ENCODE measurements at regions not wholly inside any gene's neighbourhood (a gene's known extent, or its start where the extent isn't known, plus 50 kb on each side); places are given as distances from the start of the nearest gene placed in this dataset.

DNA sequence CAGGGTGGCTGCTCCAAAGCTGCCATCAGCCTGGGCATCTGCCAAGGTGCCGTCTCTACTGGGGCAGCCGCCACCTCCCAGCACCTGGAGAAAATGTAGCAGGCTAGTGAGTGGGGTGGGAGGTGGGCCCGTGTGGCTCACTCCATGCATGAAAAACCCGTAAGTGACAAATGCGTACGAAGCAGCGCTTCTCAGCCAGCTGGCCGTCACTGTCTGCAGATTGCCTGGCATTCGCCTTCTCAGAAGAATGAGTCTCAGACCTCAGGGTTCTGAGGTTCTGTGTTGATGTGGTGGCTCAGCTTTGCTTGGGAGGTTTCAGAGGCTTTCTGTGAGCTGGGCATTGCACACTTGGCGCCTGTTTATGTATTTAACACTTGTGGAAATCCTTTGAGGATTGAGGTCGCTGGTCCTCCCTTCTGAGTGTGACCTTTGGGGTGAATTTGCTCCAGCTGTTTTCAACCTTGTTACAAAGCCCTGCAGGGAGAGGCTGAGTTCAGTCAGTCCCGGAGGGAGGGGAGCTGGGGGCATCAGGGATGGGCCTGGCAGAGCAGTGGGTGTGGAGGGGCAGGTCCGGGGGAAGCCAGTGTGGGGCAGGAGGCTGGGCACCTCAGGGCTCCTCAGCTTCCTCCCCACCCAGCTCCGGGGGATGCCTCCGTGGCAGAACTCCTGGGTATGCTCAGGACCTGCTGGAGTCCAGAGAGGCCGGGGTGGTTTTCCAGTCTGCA is 977.0 kb downstream of the TBC1D22A start:
- no peak for DNase-seq

DNA sequence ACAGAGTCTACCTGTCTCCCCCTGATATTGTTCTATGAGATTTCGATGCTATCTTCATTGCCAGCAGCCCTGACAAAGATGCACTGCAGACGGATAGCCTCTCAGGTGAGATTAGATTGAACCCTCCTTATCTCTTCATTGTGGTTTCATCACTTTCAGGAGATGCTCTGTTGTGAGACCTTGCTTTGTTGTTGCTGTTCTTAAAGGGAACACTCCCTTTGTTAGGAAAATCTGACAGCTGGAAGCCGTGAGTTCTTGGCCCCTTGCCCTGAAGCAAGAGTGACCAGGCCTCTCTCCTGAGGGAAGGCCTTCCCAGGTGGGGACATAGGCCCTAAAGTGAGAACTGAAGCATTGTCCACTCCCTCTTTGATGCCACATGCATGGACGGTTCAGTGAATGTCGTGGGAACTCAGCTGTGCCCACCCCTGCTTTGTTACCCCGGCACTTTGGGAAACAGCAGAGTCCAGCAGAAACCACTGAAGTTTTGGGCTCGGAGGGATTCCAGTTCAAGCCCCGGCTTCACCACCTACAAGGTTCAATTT is 976.1 kb downstream of the TBC1D22A start:
- DNase-seq, result no peak

DNA sequence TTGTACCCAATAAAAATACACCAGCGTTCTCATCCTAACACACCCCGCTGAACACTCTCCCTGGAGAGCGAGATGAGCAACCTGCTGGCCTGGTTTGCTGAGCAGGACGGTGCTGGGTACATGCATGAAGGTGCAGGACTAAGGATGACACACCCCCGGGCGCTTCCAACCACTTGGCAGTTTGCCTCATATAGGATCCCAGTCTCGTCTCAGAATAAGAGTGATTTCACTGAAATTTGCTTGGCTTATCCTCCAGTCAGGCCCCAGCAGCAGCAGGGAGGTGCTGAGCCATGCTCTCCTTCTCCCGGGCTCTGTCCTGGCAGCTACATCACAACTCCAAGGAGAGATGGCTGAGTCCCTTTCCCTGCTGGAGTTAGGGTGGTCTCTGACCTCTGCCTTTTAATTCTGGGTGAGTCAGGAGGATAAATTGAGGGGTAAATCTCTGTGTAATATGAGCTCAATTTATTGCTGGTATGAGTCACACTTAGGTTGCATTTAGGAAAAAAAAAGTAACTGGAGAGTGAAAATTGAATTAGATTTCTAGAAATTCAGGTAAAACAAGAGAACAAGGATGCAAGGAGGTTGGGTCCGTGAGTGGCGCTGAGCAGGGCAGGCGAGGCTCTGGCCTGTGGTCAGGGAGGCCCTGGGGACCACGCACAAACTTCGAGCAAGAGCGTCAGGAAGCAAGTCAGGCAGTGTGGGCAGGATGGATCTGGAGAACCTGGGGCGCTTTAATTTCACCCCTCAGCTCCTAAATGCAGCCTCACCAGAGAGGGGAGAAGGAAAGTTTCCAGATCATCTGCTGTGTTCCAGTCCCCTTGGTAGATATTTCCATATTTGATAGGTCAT is 974.0 kb downstream of the TBC1D22A start:
- DNase-seq, result no peak

DNA sequence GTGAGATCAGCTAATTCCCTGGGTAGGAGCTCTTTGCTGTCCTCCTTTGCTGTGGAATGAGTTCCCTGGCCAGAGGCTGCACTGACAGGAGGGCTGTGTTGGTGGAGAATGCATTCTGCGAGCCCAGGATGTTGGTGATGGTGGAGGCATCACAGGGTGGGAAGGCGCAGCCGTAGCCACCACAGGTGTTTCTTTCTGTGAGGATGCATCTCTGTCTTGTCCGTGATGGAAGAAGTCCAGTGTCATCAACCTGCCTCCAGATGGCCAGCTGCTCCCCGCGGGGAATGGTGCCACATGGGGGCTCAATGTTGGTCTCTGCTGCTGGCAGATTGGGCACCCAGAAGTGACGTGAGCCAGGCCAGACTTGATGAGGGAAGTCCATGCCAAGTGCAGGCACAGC is 972.1 kb downstream of the TBC1D22A start:
- no peak for DNase-seq

DNA sequence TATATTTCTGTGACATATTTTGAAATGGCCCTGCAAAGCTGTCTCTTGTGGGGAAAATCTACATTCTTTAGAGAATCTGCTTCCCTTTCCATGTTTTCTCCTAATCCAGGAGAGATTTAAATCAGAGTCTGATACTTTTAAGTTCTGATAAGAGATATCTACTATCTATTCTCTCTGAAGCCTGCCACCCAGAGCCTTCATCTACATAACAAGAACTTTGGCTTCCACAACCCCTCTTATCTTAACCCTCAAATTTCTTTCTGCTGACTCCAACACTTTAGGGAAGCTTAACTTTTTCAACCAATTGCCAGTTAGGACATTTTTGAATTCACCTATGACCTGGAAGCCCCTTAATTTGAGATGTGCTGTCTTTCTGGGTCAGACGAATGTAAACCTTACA is 965.2 kb downstream of the TBC1D22A start:
- DNase-seq, result no peak

DNA sequence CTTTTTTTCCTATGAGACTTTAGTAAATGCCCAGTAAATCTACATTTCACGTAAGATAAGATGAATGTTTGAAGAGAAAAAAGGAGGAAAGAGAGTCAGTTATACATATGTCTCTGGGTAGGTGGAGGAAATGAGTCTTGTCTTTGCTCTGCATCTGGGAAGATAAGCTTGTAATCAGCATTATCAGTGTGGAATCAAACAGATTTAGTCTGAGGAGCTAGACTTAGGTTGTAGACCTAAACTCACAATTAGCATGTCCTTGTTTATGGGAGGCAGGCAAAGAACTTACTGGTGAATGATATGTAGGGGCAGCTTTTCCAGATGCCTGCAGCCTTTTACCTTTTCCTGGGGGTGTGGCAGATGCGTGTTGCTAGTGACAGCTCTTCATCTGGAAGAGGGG is 962.3 kb downstream of the TBC1D22A start:
- no peak for DNase-seq

DNA sequence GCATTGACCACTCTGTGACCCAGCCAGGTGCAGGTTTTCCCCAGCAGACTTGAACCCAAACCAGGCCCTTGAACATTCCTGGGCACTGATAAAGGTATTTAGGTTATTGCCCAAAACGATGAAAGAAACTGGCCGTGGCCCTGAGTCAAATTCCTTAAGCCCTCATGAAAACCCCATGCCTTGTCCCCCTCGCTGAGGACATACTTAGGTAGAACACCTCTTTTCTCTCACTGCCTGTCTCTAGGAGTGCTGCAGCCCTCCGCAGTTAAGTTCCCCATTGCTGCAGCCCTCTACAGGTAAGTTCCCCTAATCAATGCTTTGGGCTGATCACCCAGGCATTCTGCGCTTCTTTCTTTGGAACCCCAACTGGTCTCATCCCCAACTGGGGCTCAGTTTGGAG is 961.6 kb downstream of the TBC1D22A start:
- no peak for DNase-seq

DNA sequence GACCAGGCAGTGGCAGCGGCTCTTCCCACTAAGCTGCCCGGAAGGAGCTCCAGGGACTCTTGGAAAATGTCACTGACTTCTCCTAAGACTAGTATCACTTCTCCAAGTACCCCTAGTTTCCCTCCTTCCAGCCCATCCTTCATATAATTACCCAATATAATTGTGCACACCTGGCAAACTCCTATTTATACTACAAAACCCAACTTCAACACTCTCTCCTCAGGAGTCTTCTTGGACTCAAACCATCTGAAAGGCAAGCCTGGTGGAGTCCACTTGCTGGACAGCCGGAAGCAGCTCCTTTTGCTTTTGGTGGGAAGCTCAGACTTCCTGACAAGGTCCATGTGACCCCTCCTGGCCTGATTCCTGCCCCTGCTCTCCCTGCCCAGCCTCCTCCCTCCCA is 955.9 kb downstream of the TBC1D22A start:
- no peak for DNase-seq

DNA sequence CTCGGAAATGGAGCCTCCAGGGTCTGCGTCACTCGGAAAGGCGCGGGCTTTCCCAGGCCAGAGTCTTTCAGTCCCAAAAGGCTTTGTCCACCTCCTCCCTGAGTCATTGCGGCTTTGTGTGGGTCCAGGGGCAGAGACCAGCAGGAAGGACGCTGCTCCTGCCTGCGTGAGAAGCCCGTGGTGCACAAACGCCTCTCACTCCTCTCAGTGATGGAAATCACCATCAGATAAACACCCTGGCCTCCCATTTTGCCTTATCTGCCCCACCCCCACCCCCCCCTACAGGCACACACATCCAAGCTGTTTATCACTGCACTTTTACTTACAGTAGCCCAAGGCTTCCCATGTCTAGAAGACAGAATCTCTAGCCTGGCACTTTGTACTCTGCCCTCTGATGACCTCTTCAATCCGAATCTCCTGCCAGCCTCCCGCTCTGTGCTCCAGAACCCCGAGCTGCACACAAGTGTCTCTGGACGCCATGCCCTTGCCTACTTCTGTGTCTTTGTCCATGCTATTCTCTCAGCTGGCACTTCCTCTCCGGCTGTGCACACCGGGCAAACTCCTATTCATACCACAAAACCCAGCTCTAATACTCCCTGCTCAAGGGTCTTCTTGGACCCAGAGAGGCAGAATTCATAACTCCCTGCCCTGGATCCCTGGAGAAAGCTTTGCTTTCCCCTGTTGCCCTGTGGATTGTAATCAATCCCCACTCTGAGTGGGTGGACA is 954.6 kb downstream of the TBC1D22A start:
- DNase-seq, result no peak

DNA sequence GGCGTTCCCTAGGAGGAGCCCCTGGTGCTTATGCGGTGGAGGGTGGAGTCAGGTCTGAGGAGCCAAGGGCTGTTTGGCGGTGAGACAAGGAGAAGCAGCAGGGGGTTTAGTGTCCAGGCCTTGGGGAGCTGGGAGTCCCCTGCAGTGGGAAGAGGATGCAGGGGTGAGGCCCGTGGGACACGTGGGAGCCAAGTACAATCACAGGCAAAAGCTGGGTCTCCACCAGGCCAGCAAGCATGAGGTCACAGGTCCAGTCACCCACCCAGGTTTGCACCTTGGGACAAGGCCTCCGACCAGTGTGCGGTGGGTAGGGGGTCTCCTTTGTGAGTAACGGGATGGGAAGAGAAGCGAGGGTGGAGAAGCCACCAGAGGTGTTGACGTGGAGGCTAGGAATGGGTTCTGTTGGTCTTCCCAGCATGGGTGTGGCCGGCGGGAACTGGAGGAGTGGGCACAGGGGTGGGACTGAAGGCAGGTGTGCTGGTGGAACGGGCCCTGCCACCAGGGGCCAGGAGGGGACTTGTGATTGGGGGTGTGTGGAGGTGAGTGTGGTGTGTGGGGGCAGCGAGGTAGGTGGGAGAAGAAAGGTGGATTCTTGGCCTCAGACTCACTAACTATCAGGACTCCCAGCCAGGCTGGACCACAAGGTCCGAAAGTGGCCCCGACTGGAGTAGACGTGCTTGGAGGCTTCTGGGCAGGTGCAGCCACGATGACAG is 953.6 kb downstream of the TBC1D22A start:
- DNase-seq, result no peak

DNA sequence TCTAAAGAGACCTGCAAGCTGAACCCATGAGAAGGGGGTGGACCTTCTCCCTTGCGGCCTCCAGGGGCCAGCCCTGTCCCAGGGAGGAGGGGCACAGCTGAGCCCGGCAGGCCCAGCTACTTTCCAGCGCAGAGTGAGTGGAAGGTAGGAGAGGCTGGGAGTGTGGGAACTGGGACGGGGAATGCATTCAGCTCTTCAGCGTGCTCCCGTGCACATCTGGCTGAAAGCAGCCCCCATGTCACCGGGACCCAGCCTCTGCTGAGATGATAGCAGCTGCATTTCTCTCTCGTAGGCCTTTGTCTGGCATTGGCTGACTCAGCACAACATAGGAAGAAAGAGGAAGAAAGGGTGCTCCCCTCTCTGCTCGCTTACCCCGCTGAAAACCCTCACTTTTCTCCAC is 951.5 kb downstream of the TBC1D22A start:
- no peak for DNase-seq

DNA sequence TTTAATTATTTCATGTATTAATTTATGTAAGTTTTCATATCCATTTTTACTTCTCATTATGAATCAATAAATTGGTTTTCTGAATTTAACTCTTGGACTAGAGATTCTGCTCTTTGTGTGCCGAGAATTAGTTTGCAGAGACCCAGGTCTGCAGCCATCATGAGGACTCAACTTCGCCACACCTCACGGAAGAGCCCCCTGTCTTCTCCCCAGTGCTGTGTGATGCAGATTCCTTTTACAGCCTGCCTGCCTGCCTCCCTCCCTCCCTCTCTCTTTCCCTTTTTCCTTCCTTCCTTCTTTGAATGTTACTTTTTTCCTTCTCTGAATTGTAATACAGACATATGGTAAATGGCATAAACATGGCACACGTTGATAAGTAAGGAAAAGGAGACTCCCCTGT is 947.7 kb downstream of the TBC1D22A start:
- DNase-seq, result no peak

DNA sequence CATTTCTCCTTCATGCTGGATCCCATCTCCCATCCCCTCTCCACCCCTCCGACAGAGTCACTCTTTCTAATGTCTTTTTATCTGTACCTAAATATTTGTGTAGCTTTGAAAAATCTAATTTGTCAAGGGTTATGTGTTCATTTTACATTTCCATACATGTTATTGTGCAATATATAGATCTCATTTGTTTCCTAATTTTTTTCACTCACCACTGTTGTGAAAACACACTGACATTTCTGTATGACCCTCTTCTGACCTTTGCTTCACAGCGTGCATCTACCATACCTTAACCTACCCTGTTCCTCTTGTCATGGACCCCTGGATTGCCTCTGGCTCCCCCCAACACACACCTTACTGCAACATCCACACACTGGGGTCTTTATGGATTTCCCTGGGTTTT is 942.9 kb downstream of the TBC1D22A start:
- DNase-seq, result no peak

DNA sequence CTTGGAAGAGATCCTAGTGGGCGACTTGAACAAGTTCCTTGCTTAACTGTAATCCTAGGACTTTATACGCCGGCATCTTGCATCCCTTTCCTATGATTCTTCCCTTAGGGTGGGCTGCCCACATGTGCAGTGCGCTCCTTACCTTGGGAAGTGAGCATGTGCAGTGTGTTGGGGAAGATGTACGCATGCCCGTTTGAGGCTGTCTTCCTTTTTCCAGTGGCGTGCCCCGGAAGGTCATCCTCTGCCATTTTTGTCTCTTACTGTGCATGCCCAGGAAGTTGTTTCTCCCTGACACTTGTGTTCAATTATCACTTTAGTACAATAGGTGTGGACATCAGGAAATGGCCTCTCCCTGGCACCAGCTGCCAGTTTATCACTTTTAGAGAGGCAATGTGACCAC is 936.5 kb downstream of the TBC1D22A start:
- DNase-seq, result no peak

DNA sequence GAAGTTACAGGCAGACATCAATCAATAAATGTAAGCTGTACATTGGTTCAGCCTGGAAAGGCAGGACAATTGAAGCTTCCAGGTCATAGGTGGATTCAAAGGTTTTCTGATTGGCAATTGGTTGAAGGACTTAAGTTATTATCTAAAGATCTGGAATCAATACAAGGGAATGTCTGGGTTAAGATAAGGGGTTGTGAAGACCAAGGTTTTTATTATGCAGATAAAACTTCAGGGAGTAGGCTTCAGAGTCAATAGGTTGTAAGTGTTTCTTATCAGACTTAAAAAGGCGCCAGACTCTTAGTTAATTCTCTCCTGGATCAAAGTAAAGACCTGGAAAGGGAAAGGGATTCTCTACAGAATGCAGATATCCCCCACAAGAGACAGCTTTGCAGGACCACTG is 935.4 kb downstream of the TBC1D22A start:
- no peak for DNase-seq

DNA sequence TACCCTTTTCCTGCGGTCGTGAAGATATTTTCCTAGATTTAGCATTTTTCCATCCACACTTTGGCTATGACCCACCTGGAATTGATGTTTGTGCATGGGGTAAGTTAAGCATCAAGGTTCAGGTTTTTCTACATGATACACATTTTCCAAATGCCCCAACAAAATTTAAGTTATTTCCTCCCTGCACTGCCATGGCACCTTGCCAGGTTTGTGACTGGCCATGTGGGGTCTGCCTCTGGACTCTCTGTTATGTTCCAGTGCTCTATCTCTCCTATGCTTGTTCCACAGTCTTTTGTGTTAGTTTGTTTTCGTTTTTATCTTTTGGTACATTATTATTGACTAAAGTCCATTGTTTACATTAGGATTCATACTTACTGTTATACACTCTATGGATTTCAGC is 934.3 kb downstream of the TBC1D22A start:
- no peak for DNase-seq

DNA sequence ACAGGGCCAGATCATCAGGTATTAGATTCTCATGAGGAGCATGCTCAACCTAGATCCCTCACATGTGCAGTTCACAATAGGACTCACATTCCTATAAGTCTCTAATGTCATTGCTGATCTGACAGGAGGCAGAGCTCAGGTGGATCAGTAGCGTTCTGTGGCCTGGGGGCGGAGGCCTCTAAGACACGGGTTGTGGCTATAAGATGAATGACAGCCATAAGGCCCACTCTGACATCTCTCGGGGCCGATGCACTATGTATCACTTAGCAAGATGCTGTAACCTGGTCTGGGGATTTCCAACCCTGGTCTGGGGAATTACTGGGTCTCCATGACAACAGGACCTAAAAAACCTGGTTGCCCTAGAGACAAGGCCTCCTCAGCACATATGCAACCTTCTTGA is 932.7 kb downstream of the TBC1D22A start:
- no peak for DNase-seq

DNA sequence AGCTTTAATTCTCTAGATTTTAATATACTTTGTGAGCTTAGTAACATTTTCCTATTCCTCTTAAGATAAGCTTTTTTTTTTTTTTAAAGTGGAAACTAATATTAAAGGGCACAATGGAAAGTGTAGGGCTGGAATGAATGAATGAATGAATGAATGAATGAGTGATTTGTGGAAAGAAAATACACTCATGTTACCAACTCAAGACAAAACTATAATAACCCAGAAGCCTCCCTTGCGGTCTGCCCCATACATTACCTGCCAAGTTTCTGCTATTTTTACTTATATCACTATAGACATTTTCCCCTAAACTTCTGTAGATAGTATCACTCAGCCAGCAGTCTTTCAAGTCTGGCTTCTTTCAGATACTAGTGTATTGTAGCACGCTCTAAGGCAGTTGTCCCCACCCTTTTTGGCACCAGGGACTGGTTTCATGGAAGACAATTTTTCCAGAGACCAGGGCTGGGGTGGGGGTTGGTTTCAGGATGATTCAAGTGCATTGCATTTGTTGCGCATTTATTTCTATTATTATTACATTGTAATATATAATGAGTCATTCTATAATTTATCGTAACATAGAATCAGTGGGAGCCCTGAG is 932.2 kb downstream of the TBC1D22A start:
- DNase-seq, result no peak

DNA sequence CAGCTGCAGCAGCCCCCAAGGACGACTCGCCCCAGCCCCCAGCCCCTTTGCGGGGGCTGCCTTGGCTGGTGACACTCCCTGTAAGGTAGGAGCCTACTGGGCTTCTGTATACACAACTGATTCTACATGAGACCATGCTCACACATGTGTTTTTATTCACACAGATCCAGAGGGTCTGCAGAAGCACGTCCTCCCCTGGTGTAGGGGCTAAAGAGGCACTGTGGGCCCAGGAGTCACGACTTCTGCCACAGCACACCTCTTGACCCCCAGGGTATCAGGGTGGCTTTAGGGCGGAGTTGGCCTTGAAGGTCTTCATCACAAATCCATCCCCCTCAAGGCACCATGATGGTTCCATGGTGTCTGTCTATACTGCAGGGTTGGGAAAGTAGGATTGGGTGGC is 931.2 kb downstream of the TBC1D22A start:
- DNase-seq, result no peak

DNA sequence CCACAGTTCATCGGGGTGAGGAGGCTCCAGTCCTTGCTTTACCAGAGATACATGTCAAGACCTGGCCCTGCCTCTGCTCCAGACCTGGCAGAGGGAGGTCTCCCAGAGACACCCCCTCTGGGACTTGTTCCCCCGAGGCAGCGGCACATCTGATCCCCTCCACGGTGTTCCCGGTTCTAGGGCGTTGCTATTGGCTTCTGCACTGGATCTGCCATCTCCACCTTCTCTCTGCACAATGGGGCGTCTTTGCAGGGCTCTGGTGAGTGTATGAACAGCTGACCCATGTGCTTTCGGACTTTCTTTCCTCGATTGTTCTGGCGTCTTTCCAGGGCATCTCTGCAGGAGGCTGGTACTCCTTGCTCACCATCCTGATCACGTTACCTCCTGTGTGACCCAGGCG is 930.4 kb downstream of the TBC1D22A start:
- no peak for DNase-seq

DNA sequence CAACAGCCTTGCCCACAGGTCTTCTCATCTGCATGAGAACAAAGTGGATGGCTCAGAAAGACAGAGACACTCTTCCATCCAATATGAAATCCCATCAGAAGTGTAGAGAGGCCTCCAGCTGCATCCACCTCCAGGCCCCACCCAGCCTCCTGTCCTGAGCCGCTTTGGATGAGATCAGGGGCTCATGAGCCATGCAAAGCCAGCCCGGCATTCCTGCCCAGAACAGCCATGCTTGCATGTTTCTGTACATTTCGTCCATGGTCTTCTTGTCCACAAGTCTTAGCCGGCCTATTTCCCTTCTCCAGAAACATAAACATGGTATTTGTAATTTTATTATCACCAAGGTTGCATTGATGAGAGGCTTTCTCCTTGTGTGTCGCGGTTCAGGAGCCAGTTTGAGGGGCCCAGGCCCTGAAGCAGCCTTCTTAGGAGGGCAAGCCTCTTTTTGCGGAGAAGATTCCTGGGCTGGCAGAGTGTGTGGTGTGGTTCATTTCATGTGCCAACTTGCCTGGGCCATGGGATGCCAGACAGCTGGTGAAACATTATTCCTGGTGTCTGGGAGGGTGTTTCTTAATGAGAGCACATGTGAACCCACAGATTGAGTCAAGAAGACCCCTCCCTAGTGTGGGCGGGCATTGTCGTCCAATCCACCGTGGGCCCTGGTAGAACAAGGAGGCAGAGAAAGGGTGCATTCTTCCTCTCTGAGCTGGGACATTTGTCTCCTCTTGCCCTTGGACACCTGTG is 928.9 kb downstream of the TBC1D22A start:
- DNase-seq, result no peak

DNA sequence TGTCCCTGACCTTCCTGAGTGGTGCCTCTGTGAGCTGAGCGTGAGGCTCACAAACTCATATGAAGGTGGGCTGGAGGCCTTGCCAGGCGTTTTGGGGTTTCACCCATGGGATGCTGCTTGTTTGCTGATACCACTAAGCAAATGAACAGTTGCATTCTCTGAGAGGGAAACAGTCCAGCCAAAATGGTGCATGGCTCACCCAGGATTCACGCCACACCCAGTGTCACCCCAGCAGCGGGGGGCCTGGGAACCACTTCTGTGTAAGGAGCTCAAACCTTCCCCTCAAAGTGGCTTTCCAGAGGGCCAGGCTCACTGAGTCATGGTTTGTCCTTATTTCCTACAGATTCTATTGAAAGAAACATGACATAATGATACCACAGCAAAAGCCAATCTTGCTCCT is 928.1 kb downstream of the TBC1D22A start:
- DNase-seq, result no peak
